Naive B cell (primary cell): ENCODE measurements at regions not wholly inside any gene's neighbourhood (a gene's known extent, or its start where the extent isn't known, plus 50 kb on each side); places are given as distances from the start of the nearest gene placed in this dataset.

Source experiments
- ATAC-seq, 2 donors: fragments of 150-1000 bp; cut with Tn5 transposase; 2 replicates each; pipeline ENCODE4 v1.10.0; 2021; ENCODE audit warnings: low read depth in 2 of 2, mild to moderate bottlenecking in 2 of 2, moderate library complexity in 2 of 2
- DNase-seq: peaks from one replicate; pipeline ENCODE4 v3.0.0; 2022
- H3K27ac Mint-ChIP-seq, 6 donors: one replicate each; pipeline ENCODE4 v1.8.0; 2020 to 2022; ENCODE audit warnings: mild to moderate bottlenecking in 6 of 6, mixed read lengths in 6 of 6, moderate library complexity in 5 of 6, inconsistent platforms in 2 of 6
- H3K27me3 Mint-ChIP-seq, 3 donors: one replicate each; pipeline ENCODE4 v1.8.0; 2021 to 2022; ENCODE audit warnings: mixed read lengths in 3 of 3, mild to moderate bottlenecking in 1 of 3
- H3K36me3 Mint-ChIP-seq, 2 donors: one replicate each; pipeline ENCODE4 v1.8.0; 2020 to 2022; ENCODE audit warnings: mixed read lengths in 2 of 2, inconsistent platforms in 1 of 2, mild to moderate bottlenecking in 1 of 2
- H3K4me1 Mint-ChIP-seq, 3 donors: one replicate each; pipeline ENCODE4 v1.8.0; 2020 to 2022; ENCODE audit warnings: mixed read lengths in 3 of 3, inconsistent platforms in 1 of 3, mild to moderate bottlenecking in 1 of 3, moderate library complexity in 1 of 3
- H3K4me3 Mint-ChIP-seq, 8 donors: one replicate each; pipeline ENCODE4 v1.8.0; 2020 to 2022; ENCODE audit warnings: mild to moderate bottlenecking in 8 of 8, mixed read lengths in 8 of 8, moderate library complexity in 8 of 8, inconsistent platforms in 2 of 8
- H3K9me3 Mint-ChIP-seq, 7 donors: one replicate each; pipeline ENCODE4 v1.8.0; 2020 to 2022; ENCODE audit warnings: mixed read lengths in 7 of 7, mild to moderate bottlenecking in 5 of 7, inconsistent platforms in 2 of 7, moderate library complexity in 1 of 7

- H3K27ac Mint-ChIP-seq, result peak overlapping the region in 1 of 6 donors; percentile 24
- no peaks in the 10 kb centered on the region for H3K9me3 Mint-ChIP-seq
- no peaks in the 10 kb centered on the region for H3K27me3 Mint-ChIP-seq
- no peaks in the 10 kb centered on the region for H3K36me3 Mint-ChIP-seq
- H3K4me3 Mint-ChIP-seq, result no peak overlapping the region
- ATAC-seq, result no peak
- no peaks in the 10 kb centered on the region for H3K4me1 Mint-ChIP-seq
- no peak for DNase-seq
These were observed 239.9 kb upstream of the ZC3H12C start for GRCh38 chr11:109853156-109853776.

- H3K9me3 Mint-ChIP-seq, result no peaks in the 10 kb centered on the region
- H3K36me3 Mint-ChIP-seq, result no peaks in the 10 kb centered on the region
- H3K27ac Mint-ChIP-seq, result no peak overlapping the region
- no peaks in the 10 kb centered on the region for H3K4me1 Mint-ChIP-seq
- DNase-seq (no peak), ATAC-seq (no peak)
- H3K4me3 Mint-ChIP-seq, result no peak overlapping the region
- H3K27me3 Mint-ChIP-seq, result no peaks in the 10 kb centered on the region
These were observed 238.5 kb upstream of the ZC3H12C start for GRCh38 chr11:109854731-109855130.

- H3K4me1 Mint-ChIP-seq, result no peaks in the 10 kb centered on the region
- no peak overlapping the region for H3K4me3 Mint-ChIP-seq
- H3K27ac Mint-ChIP-seq, result peak overlapping the region in 1 of 6 donors; percentile 17
- H3K27me3 Mint-ChIP-seq, result no peaks in the 10 kb centered on the region
- H3K36me3 Mint-ChIP-seq, result no peaks in the 10 kb centered on the region
- ATAC-seq (no peak), DNase-seq (no peak)
- no peaks in the 10 kb centered on the region for H3K9me3 Mint-ChIP-seq
These were observed 236.3 kb upstream of the ZC3H12C start for GRCh38 chr11:109856928-109857327.

GRCh38 chr11:109857637-109858036, 235.6 kb upstream of the ZC3H12C start:
- Mint-ChIP-seq H3K27ac (no peak overlapping the region), H3K27me3 (no peaks in the 10 kb centered on the region), H3K9me3 (no peaks in the 10 kb centered on the region), H3K4me3 (no peak overlapping the region), H3K36me3 (no peaks in the 10 kb centered on the region), H3K4me1 (no peaks in the 10 kb centered on the region)
- ATAC-seq (no peak), DNase-seq (no peak)

GRCh38 chr11:109858152-109858551, 235.0 kb upstream of the ZC3H12C start:
- Mint-ChIP-seq H3K9me3 (no peaks in the 10 kb centered on the region), H3K27ac (no peak overlapping the region), H3K27me3 (no peaks in the 10 kb centered on the region), H3K4me3 (no peak overlapping the region), H3K36me3 (no peaks in the 10 kb centered on the region), H3K4me1 (no peaks in the 10 kb centered on the region)
- no peak for ATAC-seq
- DNase-seq, result no peak

- H3K27ac Mint-ChIP-seq, result no peak overlapping the region
- H3K9me3 Mint-ChIP-seq, result no peaks in the 10 kb centered on the region
These were observed 234.0 kb upstream of the ZC3H12C start for GRCh38 chr11:109859045-109859724.

GRCh38 chr11:109862835-109863234, 230.4 kb upstream of the ZC3H12C start:
- Mint-ChIP-seq H3K27ac (no peak overlapping the region), H3K27me3 (peaks cover 0 to 3% (median 0%) of the 10 kb centered on the region in 3 donors), H3K4me3 (no peak overlapping the region), H3K4me1 (peaks cover 0 to 3% (median 0%) of the 10 kb centered on the region in 3 donors), H3K9me3 (no peaks in the 10 kb centered on the region), H3K36me3 (no peaks in the 10 kb centered on the region)
- ATAC-seq (no peak), DNase-seq (no peak)

More at GRCh38 chr11:109859045-109859724, 234.0 kb upstream of the ZC3H12C start:
- Mint-ChIP-seq H3K4me1 (no peaks in the 10 kb centered on the region), H3K4me3 (no peak overlapping the region), H3K36me3 (no peaks in the 10 kb centered on the region), H3K27me3 (no peaks in the 10 kb centered on the region)
- no peak for ATAC-seq
- DNase-seq, result no peak

GRCh38 chr11:109864151-109864661, 229.0 kb upstream of the ZC3H12C start:
- H3K9me3 Mint-ChIP-seq, result no peaks in the 10 kb centered on the region
- no peaks in the 10 kb centered on the region for H3K36me3 Mint-ChIP-seq
- peaks cover 0 to 3% (median 0%) of the 10 kb centered on the region in 3 donors for H3K27me3 Mint-ChIP-seq
- H3K27ac Mint-ChIP-seq, result peak overlapping the region in 1 of 6 donors; percentile 86
- no peak overlapping the region for H3K4me3 Mint-ChIP-seq
- ATAC-seq (peak; percentile 28 to 37), DNase-seq (no peak)
- H3K4me1 Mint-ChIP-seq, result peaks cover 0 to 3% (median 0%) of the 10 kb centered on the region in 3 donors

- Mint-ChIP-seq H3K27ac (peak overlapping the region in 1 of 6 donors; percentile 49), H3K4me1 (peaks cover 0 to 3% (median 0%) of the 10 kb centered on the region in 3 donors), H3K4me3 (no peak overlapping the region), H3K27me3 (peaks cover 0 to 3% (median 0%) of the 10 kb centered on the region in 3 donors), H3K36me3 (no peaks in the 10 kb centered on the region), H3K9me3 (no peaks in the 10 kb centered on the region)
- ATAC-seq (no peak), DNase-seq (no peak)
These were observed 228.2 kb upstream of the ZC3H12C start for GRCh38 chr11:109864834-109865547.

GRCh38 chr11:109865548-109866186, 227.5 kb upstream of the ZC3H12C start:
- no peaks in the 10 kb centered on the region for H3K36me3 Mint-ChIP-seq
- peaks cover 0 to 3% (median 0%) of the 10 kb centered on the region in 3 donors for H3K27me3 Mint-ChIP-seq
- DNase-seq (no peak), ATAC-seq (no peak)
- H3K9me3 Mint-ChIP-seq, result no peaks in the 10 kb centered on the region
- H3K4me1 Mint-ChIP-seq, result peaks cover 0 to 3% (median 0%) of the 10 kb centered on the region in 3 donors
- H3K4me3 Mint-ChIP-seq, result no peak overlapping the region
- peak overlapping the region in 1 of 6 donors; percentile 49 for H3K27ac Mint-ChIP-seq

GRCh38 chr11:109867784-109868183, 225.4 kb upstream of the ZC3H12C start:
- Mint-ChIP-seq H3K4me1 (peaks cover 0 to 3% (median 0%) of the 10 kb centered on the region in 3 donors), H3K27ac (no peak overlapping the region), H3K36me3 (no peaks in the 10 kb centered on the region), H3K27me3 (peaks cover 0 to 7% (median 0%) of the 10 kb centered on the region in 3 donors), H3K4me3 (no peak overlapping the region), H3K9me3 (peaks cover 0 to 9% (median 0%) of the 10 kb centered on the region in 7 donors)
- no peak for ATAC-seq
- DNase-seq, result no peak

- H3K4me3 Mint-ChIP-seq, result no peak overlapping the region
- no peak overlapping the region for H3K27ac Mint-ChIP-seq
- H3K4me1 Mint-ChIP-seq, result peaks cover 0 to under 1% (median 0%) of the 10 kb centered on the region in 3 donors
- H3K27me3 Mint-ChIP-seq, result peaks cover 0 to 7% (median 0%) of the 10 kb centered on the region in 3 donors
- H3K9me3 Mint-ChIP-seq, result peaks cover 0 to 12% (median 0%) of the 10 kb centered on the region in 7 donors
- H3K36me3 Mint-ChIP-seq, result no peaks in the 10 kb centered on the region
- DNase-seq (no peak), ATAC-seq (no peak)
These were observed 223.7 kb upstream of the ZC3H12C start for GRCh38 chr11:109869536-109869935.

- Mint-ChIP-seq H3K4me3 (no peak overlapping the region), H3K36me3 (no peaks in the 10 kb centered on the region), H3K27ac (no peak overlapping the region), H3K9me3 (peaks cover 0 to 12% (median 0%) of the 10 kb centered on the region in 7 donors), H3K4me1 (no peaks in the 10 kb centered on the region), H3K27me3 (peaks cover 0 to 7% (median 0%) of the 10 kb centered on the region in 3 donors)
- ATAC-seq (no peak), DNase-seq (no peak)
These were observed 222.9 kb upstream of the ZC3H12C start for GRCh38 chr11:109870297-109870696.
